ENCODE measurements at regions not wholly inside any gene's neighbourhood (a gene's known extent, or its start where the extent isn't known, plus 50 kb on each side); places are given as distances from the start of the nearest gene placed in this dataset.

- Histone ChIP-seq H3K4me3 (ENCODE audit: low read length) (no peak overlapping the region), H3K9me3 (ENCODE audit: control insufficient read depth, low read length) (no peaks in the 10 kb centered on the region), H3K4me1 (ENCODE audit: control insufficient read depth, insufficient read depth, low read length) (peaks cover 2% of the 10 kb centered on the region), H3K27me3 (ENCODE audit: control insufficient read depth, insufficient read depth) (no peaks in the 10 kb centered on the region), H3K27ac (ENCODE audit: low read length) (no peak overlapping the region)
- ATAC-seq (no peak), DNase-seq (no peak)
- intact Hi-C loops (cut with DNase I): no loop called here
- 21% methylated on average over 3 of the region's 3 CpGs for WGBS
Observed at GRCh38 chr18:53649621-53650020, 574.8 kb downstream of the MBD2 start.

- Histone ChIP-seq H3K27ac (ENCODE audit: low read length) (no peak overlapping the region), H3K4me3 (ENCODE audit: low read length) (no peak overlapping the region), H3K9me3 (ENCODE audit: control insufficient read depth, low read length) (no peaks in the 10 kb centered on the region), H3K4me1 (ENCODE audit: control insufficient read depth, insufficient read depth, low read length) (peaks cover 2% of the 10 kb centered on the region), H3K27me3 (ENCODE audit: control insufficient read depth, insufficient read depth) (no peaks in the 10 kb centered on the region)
- no peak for ATAC-seq
- WGBS: 46% methylated on average over 2 of the region's 2 CpGs
- DNase-seq: no peak
- intact Hi-C loops (cut with DNase I): no loop called here
Observed at GRCh38 chr18:53644799-53645471, 579.5 kb downstream of the MBD2 start.

- ATAC-seq (peak; percentile 43 to 92), DNase-seq (no peak)
- no peak overlapping the region for H3K4me3 ChIP-seq (ENCODE audit: low read length)
- H3K4me1 ChIP-seq (ENCODE audit: control insufficient read depth, insufficient read depth, low read length): no peaks in the 10 kb centered on the region
- intact Hi-C loops (cut with DNase I): no loop called here
- no peak overlapping the region for H3K27ac ChIP-seq (ENCODE audit: low read length)
- H3K9me3 ChIP-seq (ENCODE audit: control insufficient read depth, low read length): no peaks in the 10 kb centered on the region
- no peaks in the 10 kb centered on the region for H3K27me3 ChIP-seq (ENCODE audit: control insufficient read depth, insufficient read depth)
Observed at GRCh38 chr18:53639687-53640086, 584.8 kb downstream of the MBD2 start.

- WGBS: 86% methylated on average over 1 of the region's 1 CpG
- H3K4me3 ChIP-seq (ENCODE audit: low read length): no peak overlapping the region
- DNase-seq (no peak), ATAC-seq (no peak)
- intact Hi-C loops (cut with DNase I): no loop called here
- no peak overlapping the region for H3K27ac ChIP-seq (ENCODE audit: low read length)
- no peaks in the 10 kb centered on the region for H3K9me3 ChIP-seq (ENCODE audit: control insufficient read depth, low read length)
- H3K27me3 ChIP-seq (ENCODE audit: control insufficient read depth, insufficient read depth): no peaks in the 10 kb centered on the region
- no peaks in the 10 kb centered on the region for H3K4me1 ChIP-seq (ENCODE audit: control insufficient read depth, insufficient read depth, low read length)
Observed at GRCh38 chr18:53629337-53629736, 595.1 kb downstream of the MBD2 start.

GRCh38 chr18:53625997-53626599, 598.4 kb downstream of the MBD2 start:
- no peak overlapping the region for H3K27ac ChIP-seq (ENCODE audit: low read length)
- peak in 1 of 3 donors; percentile 48 for DNase-seq
- H3K9me3 ChIP-seq (ENCODE audit: control insufficient read depth, low read length): no peaks in the 10 kb centered on the region
- no peaks in the 10 kb centered on the region for H3K27me3 ChIP-seq (ENCODE audit: control insufficient read depth, insufficient read depth)
- H3K4me3 ChIP-seq (ENCODE audit: low read length): no peak overlapping the region
- 88% methylated on average over 25 of the region's 25 CpGs for WGBS
- no peaks in the 10 kb centered on the region for H3K4me1 ChIP-seq (ENCODE audit: control insufficient read depth, insufficient read depth, low read length)
- intact Hi-C loops (cut with DNase I): no loop called here
- no peak for ATAC-seq

- ATAC-seq: no peak
- intact Hi-C loops (cut with DNase I): no loop called here
- Histone ChIP-seq H3K4me3 (ENCODE audit: low read length) (no peak overlapping the region), H3K27me3 (ENCODE audit: control insufficient read depth, insufficient read depth) (no peaks in the 10 kb centered on the region), H3K4me1 (ENCODE audit: control insufficient read depth, insufficient read depth, low read length) (no peaks in the 10 kb centered on the region), H3K9me3 (ENCODE audit: control insufficient read depth, low read length) (no peaks in the 10 kb centered on the region), H3K27ac (ENCODE audit: low read length) (no peak overlapping the region)
- 74% methylated on average over 1 of the region's 1 CpG for WGBS
- no peak for DNase-seq
Observed at GRCh38 chr18:53610957-53611356, 613.5 kb downstream of the MBD2 start.

GRCh38 chr18:53606792-53607191, 617.7 kb downstream of the MBD2 start:
- H3K4me3 ChIP-seq (ENCODE audit: low read length): no peak overlapping the region
- H3K4me1 ChIP-seq (ENCODE audit: control insufficient read depth, insufficient read depth, low read length): no peaks in the 10 kb centered on the region
- ATAC-seq: no peak
- intact Hi-C loops (cut with DNase I): loop anchor here in 1 of 4 donors (10.0 kb wide), 1 partner anchor 58 kb away; no protein-coding TSS in a partner anchor
- DNase-seq: no peak
- no peak overlapping the region for H3K27ac ChIP-seq (ENCODE audit: low read length)
- H3K9me3 ChIP-seq (ENCODE audit: control insufficient read depth, low read length): no peaks in the 10 kb centered on the region
- no peaks in the 10 kb centered on the region for H3K27me3 ChIP-seq (ENCODE audit: control insufficient read depth, insufficient read depth)

- ATAC-seq (no peak), DNase-seq (no peak)
- Histone ChIP-seq H3K4me1 (ENCODE audit: control insufficient read depth, insufficient read depth, low read length) (no peaks in the 10 kb centered on the region), H3K27me3 (ENCODE audit: control insufficient read depth, insufficient read depth) (no peaks in the 10 kb centered on the region), H3K27ac (ENCODE audit: low read length) (no peak overlapping the region), H3K4me3 (ENCODE audit: low read length) (no peak overlapping the region), H3K9me3 (ENCODE audit: control insufficient read depth, low read length) (no peaks in the 10 kb centered on the region)
- WGBS: 86% methylated on average over 8 of the region's 8 CpGs
- intact Hi-C loops (cut with DNase I): loop anchor here in 1 of 4 donors (10.0 kb wide), 1 partner anchor 60 kb away; no protein-coding TSS in a partner anchor
Observed at GRCh38 chr18:53605198-53605597, 619.3 kb downstream of the MBD2 start.

GRCh38 chr18:53603276-53603675, 621.2 kb downstream of the MBD2 start:
- H3K4me1 ChIP-seq (ENCODE audit: control insufficient read depth, insufficient read depth, low read length): no peaks in the 10 kb centered on the region

GRCh38 chr18:53601344-53601743, 623.1 kb downstream of the MBD2 start:
- no peak overlapping the region for H3K27ac ChIP-seq (ENCODE audit: low read length)
- H3K4me3 ChIP-seq (ENCODE audit: low read length): no peak overlapping the region
- intact Hi-C loops (cut with DNase I): loop anchor here in 1 of 4 donors (10.0 kb wide), 1 partner anchor 63 kb away; no protein-coding TSS in a partner anchor
- ATAC-seq (no peak), DNase-seq (no peak)
- 83% methylated on average over 3 of the region's 3 CpGs for WGBS
- H3K4me1 ChIP-seq (ENCODE audit: control insufficient read depth, insufficient read depth, low read length): no peaks in the 10 kb centered on the region
- no peaks in the 10 kb centered on the region for H3K27me3 ChIP-seq (ENCODE audit: control insufficient read depth, insufficient read depth)
- H3K9me3 ChIP-seq (ENCODE audit: control insufficient read depth, low read length): no peaks in the 10 kb centered on the region

More at GRCh38 chr18:53603276-53603675, 621.2 kb downstream of the MBD2 start:
- intact Hi-C loops (cut with DNase I): loop anchor here in 1 of 4 donors (10.0 kb wide), 1 partner anchor 62 kb away; no protein-coding TSS in a partner anchor
- 4% methylated on average over 1 of the region's 1 CpG for WGBS
- no peak overlapping the region for H3K27ac ChIP-seq (ENCODE audit: low read length)
- no peak for DNase-seq
- ATAC-seq: no peak
- H3K4me3 ChIP-seq (ENCODE audit: low read length): no peak overlapping the region
- H3K27me3 ChIP-seq (ENCODE audit: control insufficient read depth, insufficient read depth): no peaks in the 10 kb centered on the region
- no peaks in the 10 kb centered on the region for H3K9me3 ChIP-seq (ENCODE audit: control insufficient read depth, low read length)

- H3K9me3 ChIP-seq (ENCODE audit: control insufficient read depth, low read length): no peaks in the 10 kb centered on the region
- no peaks in the 10 kb centered on the region for H3K4me1 ChIP-seq (ENCODE audit: control insufficient read depth, insufficient read depth, low read length)
- no peaks in the 10 kb centered on the region for H3K27me3 ChIP-seq (ENCODE audit: control insufficient read depth, insufficient read depth)
- intact Hi-C loops (cut with DNase I): no loop called here
- WGBS: 63% methylated on average over 4 of the region's 4 CpGs
- ATAC-seq: no peak
- H3K4me3 ChIP-seq (ENCODE audit: low read length): no peak overlapping the region
- no peak overlapping the region for H3K27ac ChIP-seq (ENCODE audit: low read length)
- DNase-seq: no peak
Observed at GRCh38 chr18:53586923-53587322, 637.5 kb downstream of the MBD2 start.

Measured in right cardiac atrium (tissue), 5 donors.